ENCODE measurements at regions not wholly inside any gene's neighbourhood (a gene's known extent, or its start where the extent isn't known, plus 50 kb on each side); places are given as distances from the start of the nearest gene placed in this dataset.

DNA sequence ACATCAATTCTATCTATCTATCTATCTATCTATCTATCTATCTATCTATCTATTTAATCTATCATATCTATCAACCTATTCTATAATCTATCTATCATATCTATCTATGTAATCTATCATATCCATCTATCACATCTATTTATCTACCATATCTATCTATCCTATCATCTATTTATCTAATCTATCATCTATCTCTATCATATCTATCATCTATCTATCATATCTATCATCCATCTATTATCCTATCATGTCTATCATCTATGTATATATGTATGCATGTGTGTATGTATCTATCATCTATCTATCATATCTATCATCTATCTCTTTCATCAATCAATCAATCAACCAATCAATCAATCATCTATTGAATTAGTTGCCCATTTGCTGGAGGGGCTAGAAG lies 159.3 kb upstream of the GALNT17 start:
- TF ChIP-seq EZH2 (IDR thresholded peaks at IDR 0.05; ENCODE audit: insufficient read depth, poor library complexity, severe bottlenecking) (no peak), EZH2phosphoT487 (IDR thresholded peaks at IDR 0.05; ENCODE audit: insufficient read depth, low read depth) (no peak)

Data from GM23248 (cell line).